ENCODE measurements at regions not wholly inside any gene's neighbourhood (a gene's known extent, or its start where the extent isn't known, plus 50 kb on each side); places are given as distances from the start of the nearest gene placed in this dataset.

DNA sequence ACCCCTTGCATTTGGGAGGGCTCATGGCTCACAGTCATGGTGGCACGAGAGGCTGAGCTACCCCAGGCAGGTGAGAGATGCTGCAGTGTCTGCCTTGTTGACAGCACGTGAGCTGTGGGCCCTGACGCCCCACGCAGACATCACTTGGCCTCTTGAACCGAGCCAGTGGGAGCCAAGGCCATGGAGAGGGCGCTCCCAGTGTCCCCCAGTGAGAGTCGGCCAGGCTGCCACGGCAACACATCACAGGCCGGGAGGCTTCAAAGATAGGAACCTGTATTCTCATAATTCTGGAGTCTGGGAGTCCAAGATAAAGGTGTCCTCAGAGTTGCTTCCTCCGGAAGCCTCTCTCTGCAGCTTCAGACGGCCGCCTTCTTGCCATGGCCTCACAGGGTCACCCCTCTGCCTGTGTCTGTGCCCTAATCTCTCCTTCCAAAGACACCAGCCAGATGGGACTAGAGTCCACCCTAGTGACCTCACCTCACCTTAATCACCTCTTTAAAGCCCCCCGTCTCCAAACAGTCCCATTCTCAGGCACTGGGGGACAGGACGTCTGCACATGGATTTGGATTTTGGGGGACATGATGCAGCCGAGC is 119.6 kb downstream of the KLF6 start:
- TF ChIP-seq, protein P1, sequence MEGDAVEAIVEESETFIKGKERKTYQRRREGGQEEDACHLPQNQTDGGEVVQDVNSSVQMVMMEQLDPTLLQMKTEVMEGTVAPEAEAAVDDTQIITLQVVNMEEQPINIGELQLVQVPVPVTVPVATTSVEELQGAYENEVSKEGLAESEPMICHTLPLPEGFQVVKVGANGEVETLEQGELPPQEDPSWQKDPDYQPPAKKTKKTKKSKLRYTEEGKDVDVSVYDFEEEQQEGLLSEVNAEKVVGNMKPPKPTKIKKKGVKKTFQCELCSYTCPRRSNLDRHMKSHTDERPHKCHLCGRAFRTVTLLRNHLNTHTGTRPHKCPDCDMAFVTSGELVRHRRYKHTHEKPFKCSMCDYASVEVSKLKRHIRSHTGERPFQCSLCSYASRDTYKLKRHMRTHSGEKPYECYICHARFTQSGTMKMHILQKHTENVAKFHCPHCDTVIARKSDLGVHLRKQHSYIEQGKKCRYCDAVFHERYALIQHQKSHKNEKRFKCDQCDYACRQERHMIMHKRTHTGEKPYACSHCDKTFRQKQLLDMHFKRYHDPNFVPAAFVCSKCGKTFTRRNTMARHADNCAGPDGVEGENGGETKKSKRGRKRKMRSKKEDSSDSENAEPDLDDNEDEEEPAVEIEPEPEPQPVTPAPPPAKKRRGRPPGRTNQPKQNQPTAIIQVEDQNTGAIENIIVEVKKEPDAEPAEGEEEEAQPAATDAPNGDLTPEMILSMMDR (IDR thresholded peaks at IDR 0.05; ENCODE audit: insufficient read depth, low read depth, low read length): no peak
- no peak for DNase-seq (ENCODE audit: low read depth)
- no peak overlapping the region for H3K4me3 ChIP-seq (ENCODE audit: low read depth, low read length)

DNA sequence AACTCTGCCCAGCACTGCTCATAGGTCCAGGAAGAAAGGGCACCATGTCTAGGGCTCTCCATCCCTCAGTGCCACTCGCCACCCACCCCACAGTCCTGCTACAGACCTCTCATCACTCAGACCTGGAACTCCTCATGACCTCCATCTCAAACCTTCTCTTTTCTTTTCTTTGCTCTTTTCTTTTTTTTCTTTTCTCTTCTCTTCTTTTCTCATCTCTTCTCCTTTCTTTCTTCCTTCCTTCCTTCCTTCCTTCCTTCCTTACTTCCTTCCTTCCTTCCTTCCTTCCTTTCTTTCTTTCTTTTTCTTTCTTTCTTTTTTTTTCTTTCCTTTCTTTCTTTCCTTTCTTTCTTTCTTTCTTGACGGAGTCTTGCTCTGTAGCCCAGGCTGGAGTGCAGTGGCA is 122.2 kb downstream of the KLF6 start:
- no peak for DNase-seq (ENCODE audit: low read depth)
- H3K4me3 ChIP-seq (ENCODE audit: low read depth, low read length): no peak overlapping the region
- TF ChIP-seq, protein P1 (IDR thresholded peaks at IDR 0.05; ENCODE audit: insufficient read depth, low read depth, low read length): no peak

DNA sequence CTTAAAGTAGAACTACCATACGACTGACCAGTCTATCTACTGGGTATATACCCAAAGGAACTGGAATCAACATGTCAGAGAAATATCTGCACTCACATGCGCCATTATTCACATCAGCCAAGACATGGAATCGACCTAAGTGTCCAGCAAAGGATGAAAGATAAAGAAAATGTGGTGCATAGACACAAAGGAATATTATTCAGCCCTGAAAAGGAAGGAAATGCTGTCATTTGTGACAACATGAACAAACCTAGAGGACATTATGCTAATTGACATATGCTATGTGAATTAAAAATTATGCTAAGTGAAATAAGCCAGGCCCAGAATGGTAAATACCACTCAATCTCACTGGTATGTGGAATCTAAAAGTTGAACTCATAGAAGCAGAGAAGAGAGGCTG is 123.7 kb downstream of the KLF6 start:
- DNase-seq (ENCODE audit: low read depth): no peak
- no peak overlapping the region for H3K4me3 ChIP-seq (ENCODE audit: low read depth, low read length)
- TF ChIP-seq, protein P1 (IDR thresholded peaks at IDR 0.05; ENCODE audit: insufficient read depth, low read depth, low read length): no peak

DNA sequence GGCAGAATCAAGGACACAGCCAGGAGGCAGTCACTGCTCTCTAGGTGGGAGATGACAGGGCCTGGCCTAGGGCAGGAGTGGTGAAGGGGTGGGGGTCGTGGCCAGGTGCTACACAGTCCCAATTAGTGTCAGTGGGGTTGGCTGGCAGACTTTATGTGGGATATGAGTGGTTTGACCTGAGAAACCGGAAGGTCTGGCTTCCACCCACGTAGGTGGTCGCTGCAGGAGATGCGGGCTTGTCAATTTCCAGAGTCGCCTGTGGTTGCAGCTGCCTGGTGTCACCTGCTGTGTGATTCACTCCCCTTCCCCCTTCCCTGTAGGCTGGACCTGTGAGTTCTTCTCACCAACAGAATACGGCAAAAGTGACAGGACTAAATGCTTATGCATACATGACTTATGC is 124.3 kb downstream of the KLF6 start:
- TF ChIP-seq, protein P1 (IDR thresholded peaks at IDR 0.05; ENCODE audit: insufficient read depth, low read depth, low read length): no peak
- H3K4me3 ChIP-seq (ENCODE audit: low read depth, low read length): no peak overlapping the region
- DNase-seq (ENCODE audit: low read depth): no peak

DNA sequence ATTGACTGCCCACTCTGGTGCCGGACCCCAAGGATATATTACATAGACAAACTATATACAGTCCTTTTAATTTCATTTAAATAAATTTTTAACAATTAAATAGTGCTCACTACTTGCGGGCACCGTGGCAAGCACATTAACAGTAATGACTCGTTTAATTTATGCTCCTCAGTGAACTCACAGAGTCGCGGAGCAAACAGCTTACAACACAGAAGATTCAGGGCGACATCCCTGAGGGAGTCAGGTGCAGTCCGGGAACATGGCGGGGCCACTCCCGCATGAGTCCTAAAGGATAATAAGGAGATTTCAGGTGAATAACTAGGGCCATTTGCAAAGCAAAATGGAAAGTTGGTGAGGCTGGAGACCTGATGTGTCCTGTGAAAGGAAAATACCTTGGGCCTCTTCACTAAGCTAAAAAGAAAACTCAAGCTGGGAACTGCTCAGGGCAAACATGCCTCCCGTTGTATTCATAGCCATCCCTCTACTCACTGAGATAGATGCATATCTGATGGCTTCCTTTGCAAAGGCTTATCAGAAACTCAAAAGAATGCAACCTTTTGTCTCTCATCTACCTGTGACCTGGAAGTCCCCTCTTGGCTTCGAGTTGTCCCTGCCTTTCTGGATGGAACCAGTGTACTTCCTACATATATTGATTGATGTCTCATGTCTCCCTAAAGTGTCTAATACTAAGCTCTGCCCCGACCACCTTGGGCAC is 125.6 kb downstream of the KLF6 start:
- TF ChIP-seq, protein P1 (IDR thresholded peaks at IDR 0.05; ENCODE audit: insufficient read depth, low read depth, low read length): no peak
- no peak overlapping the region for H3K4me3 ChIP-seq (ENCODE audit: low read depth, low read length)
- DNase-seq (ENCODE audit: low read depth): no peak

DNA sequence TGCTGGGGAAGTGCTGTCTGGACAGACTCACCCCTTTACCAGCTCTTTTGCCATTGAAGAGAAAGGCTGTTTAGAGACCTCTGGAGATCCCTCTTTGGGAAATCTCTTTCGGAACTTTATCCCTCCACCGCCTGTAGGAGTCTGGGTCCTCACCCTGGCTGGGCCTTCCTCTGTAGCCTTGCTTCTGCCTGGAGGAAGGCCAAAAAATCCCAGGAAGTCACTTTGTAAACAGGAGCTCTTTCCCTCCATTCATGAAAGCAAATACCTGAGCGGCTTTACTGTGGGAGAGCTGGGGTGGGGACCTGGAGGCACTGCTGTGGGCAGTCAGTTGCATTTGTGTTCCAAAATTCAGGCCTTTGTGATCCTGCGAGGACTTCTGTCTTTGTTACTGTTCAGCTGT is 126.2 kb downstream of the KLF6 start:
- DNase-seq (ENCODE audit: low read depth): no peak
- TF ChIP-seq, protein P1 (IDR thresholded peaks at IDR 0.05; ENCODE audit: insufficient read depth, low read depth, low read length): no peak
- H3K4me3 ChIP-seq (ENCODE audit: low read depth, low read length): no peak overlapping the region

Data from fibroblast of villous mesenchyme (primary cell).